ENCODE measurements at regions not wholly inside any gene's neighbourhood (a gene's known extent, or its start where the extent isn't known, plus 50 kb on each side); places are given as distances from the start of the nearest gene placed in this dataset.

- no peak for ATAC-seq
- TF ChIP-seq CSRNP3 (CRISPR knock-in tag; IDR thresholded peaks at IDR 0.05) (no peak), ESRRG (CRISPR knock-in tag; IDR thresholded peaks at IDR 0.05) (no peak), SNAI2 (CRISPR knock-in tag; IDR thresholded peaks at IDR 0.05) (no peak), ZNF70 (CRISPR knock-in tag; IDR thresholded peaks at IDR 0.05) (no peak), ZFP3 (CRISPR knock-in tag; IDR thresholded peaks at IDR 0.05) (no peak), TCF4 (CRISPR knock-in tag; IDR thresholded peaks at IDR 0.05; ENCODE audit: borderline replicate concordance) (no peak), PATZ1 (CRISPR knock-in tag; IDR thresholded peaks at IDR 0.05; ENCODE audit: borderline replicate concordance) (no peak), PPARA (CRISPR knock-in tag; IDR thresholded peaks at IDR 0.05; ENCODE audit: borderline replicate concordance) (no peak), ZNF8 (CRISPR knock-in tag; IDR thresholded peaks at IDR 0.05) (no peak), GLIS3 (CRISPR knock-in tag; IDR thresholded peaks at IDR 0.05) (no peak), ARNTL (CRISPR knock-in tag; IDR thresholded peaks at IDR 0.05; ENCODE audit: borderline replicate concordance, low read depth) (no peak), ISL1 (CRISPR knock-in tag; IDR thresholded peaks at IDR 0.05) (no peak)
These were observed 126.7 kb upstream of the POU3F1 start for GRCh38 chr1:38173157-38173831.

GRCh38 chr1:38169121-38169520, 122.5 kb upstream of the POU3F1 start:
- TF ChIP-seq PPARA (CRISPR knock-in tag; IDR thresholded peaks at IDR 0.05; ENCODE audit: borderline replicate concordance), result no peak
- no peak for TF ChIP-seq ARNTL (CRISPR knock-in tag; IDR thresholded peaks at IDR 0.05; ENCODE audit: borderline replicate concordance, low read depth)
- no peak for TF ChIP-seq ZNF70 (CRISPR knock-in tag; IDR thresholded peaks at IDR 0.05)
- no peak for TF ChIP-seq TCF4 (CRISPR knock-in tag; IDR thresholded peaks at IDR 0.05; ENCODE audit: borderline replicate concordance)
- ATAC-seq, result no peak

GRCh38 chr1:38168365-38168764, 121.8 kb upstream of the POU3F1 start:
- ATAC-seq, result no peak
- TF ChIP-seq BACH2 (CRISPR knock-in tag; IDR thresholded peaks at IDR 0.05; ENCODE audit: borderline replicate concordance) (no peak), GLIS3 (CRISPR knock-in tag; IDR thresholded peaks at IDR 0.05) (no peak), ZC3H10 (CRISPR knock-in tag; IDR thresholded peaks at IDR 0.05) (no peak), PPARA (CRISPR knock-in tag; IDR thresholded peaks at IDR 0.05; ENCODE audit: borderline replicate concordance) (no peak), ARNTL (CRISPR knock-in tag; IDR thresholded peaks at IDR 0.05; ENCODE audit: borderline replicate concordance, low read depth) (no peak), SNAI2 (CRISPR knock-in tag; IDR thresholded peaks at IDR 0.05) (no peak)

GRCh38 chr1:38166461-38166860, 119.9 kb upstream of the POU3F1 start:
- TF ChIP-seq ZC3H10 (CRISPR knock-in tag; IDR thresholded peaks at IDR 0.05) (no peak), ZFP30 (CRISPR knock-in tag; IDR thresholded peaks at IDR 0.05) (no peak), TOX (CRISPR knock-in tag; IDR thresholded peaks at IDR 0.05; ENCODE audit: borderline replicate concordance) (no peak), ISL1 (CRISPR knock-in tag; IDR thresholded peaks at IDR 0.05) (no peak), ZNF70 (CRISPR knock-in tag; IDR thresholded peaks at IDR 0.05) (no peak), CSDC2 (CRISPR knock-in tag; IDR thresholded peaks at IDR 0.05) (no peak), CREB5 (CRISPR knock-in tag; IDR thresholded peaks at IDR 0.05; ENCODE audit: low read depth) (no peak)
- ATAC-seq, result no peak

- ATAC-seq, result no peak
- TF ChIP-seq ZFP3 (CRISPR knock-in tag; IDR thresholded peaks at IDR 0.05) (no peak), ZC3H10 (CRISPR knock-in tag; IDR thresholded peaks at IDR 0.05) (no peak), RARB (CRISPR knock-in tag; IDR thresholded peaks at IDR 0.05) (no peak), ESRRG (CRISPR knock-in tag; IDR thresholded peaks at IDR 0.05) (no peak), TSHZ2 (CRISPR knock-in tag; IDR thresholded peaks at IDR 0.05) (no peak), ZNF70 (CRISPR knock-in tag; IDR thresholded peaks at IDR 0.05) (no peak), ZFP30 (CRISPR knock-in tag; IDR thresholded peaks at IDR 0.05) (no peak), BACH2 (CRISPR knock-in tag; IDR thresholded peaks at IDR 0.05; ENCODE audit: borderline replicate concordance) (no peak), PATZ1 (CRISPR knock-in tag; IDR thresholded peaks at IDR 0.05; ENCODE audit: borderline replicate concordance) (no peak), ZNF565 (CRISPR knock-in tag; conservative IDR thresholded peaks at IDR 0.05; ENCODE audit: low read depth) (no peak), GLIS3 (CRISPR knock-in tag; IDR thresholded peaks at IDR 0.05) (no peak)
These were observed 107.3 kb upstream of the POU3F1 start for GRCh38 chr1:38153778-38154470.

All from SK-N-SH treated with all-trans-retinoic acid at 6 μM for 48 hours (cell line).